ENCODE measurements at regions not wholly inside any gene's neighbourhood (a gene's known extent, or its start where the extent isn't known, plus 50 kb on each side); places are given as distances from the start of the nearest gene placed in this dataset.

GRCh38 chr5:86951761-86952160, 315.9 kb upstream of the RASA1 start:
- Mint-ChIP-seq H3K9me3 (no peaks in the 10 kb centered on the region), H3K4me1 (no peaks in the 10 kb centered on the region), H3K27me3 (peaks cover 8% of the 10 kb centered on the region), H3K27ac (no peak overlapping the region), H3K36me3 (ENCODE audit: low read depth) (no peaks in the 10 kb centered on the region), H3K4me3 (no peak overlapping the region)
- DNase-seq = no peak
- no peak for ATAC-seq

DNA sequence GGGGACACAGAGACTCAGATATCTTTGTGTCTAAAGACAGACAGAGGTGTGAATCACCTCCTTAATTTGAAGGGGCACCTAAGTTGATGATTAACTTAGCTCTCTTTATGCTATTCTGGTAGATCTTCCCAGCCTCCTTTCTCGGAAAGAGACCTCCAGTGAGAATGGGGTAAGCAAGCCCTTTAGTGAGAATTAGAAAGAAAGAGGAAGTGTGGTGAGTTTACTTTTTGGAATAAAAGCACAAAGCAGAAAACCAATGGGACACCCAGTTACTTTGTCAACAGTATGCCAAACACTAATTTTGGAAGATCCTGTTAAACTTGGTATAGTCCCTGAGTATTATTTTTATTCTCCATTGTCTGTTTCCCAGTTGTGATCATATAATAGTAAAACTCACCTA, 302.8 kb upstream of the RASA1 start:
- Mint-ChIP-seq H3K27me3 (peaks cover 3% of the 10 kb centered on the region), H3K27ac (no peak overlapping the region), H3K4me3 (no peak overlapping the region), H3K9me3 (no peaks in the 10 kb centered on the region), H3K4me1 (peaks cover 3% of the 10 kb centered on the region), H3K36me3 (ENCODE audit: low read depth) (no peaks in the 10 kb centered on the region)
- ATAC-seq (no peak), DNase-seq (no peak)

DNA sequence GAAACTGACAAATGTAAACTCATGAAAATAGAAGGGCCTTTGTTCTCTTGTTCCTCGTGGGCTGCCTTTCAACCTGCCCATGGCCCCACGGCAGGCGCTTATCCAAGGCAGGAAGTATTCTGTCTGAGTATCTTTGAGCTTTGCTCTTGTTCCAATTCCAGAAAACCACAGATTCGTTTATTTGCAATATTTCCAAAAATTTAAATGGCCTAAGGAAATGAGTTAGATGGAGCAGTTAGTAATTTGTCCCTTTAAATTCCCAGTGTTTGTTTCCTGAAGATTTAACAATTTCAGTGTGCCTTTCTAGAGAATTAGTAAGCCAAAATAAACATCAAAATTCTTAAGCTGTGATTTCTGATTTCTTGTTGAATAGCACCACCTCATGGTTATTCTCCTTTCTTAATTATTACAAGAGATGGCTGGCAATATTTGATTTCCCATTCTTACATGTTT, 299.4 kb upstream of the RASA1 start:
- Mint-ChIP-seq H3K27ac (no peak overlapping the region), H3K4me3 (no peak overlapping the region), H3K9me3 (no peaks in the 10 kb centered on the region), H3K27me3 (peaks cover 3% of the 10 kb centered on the region), H3K36me3 (ENCODE audit: low read depth) (no peaks in the 10 kb centered on the region), H3K4me1 (peaks cover 3% of the 10 kb centered on the region)
- DNase-seq (no peak), ATAC-seq (no peak)

DNA sequence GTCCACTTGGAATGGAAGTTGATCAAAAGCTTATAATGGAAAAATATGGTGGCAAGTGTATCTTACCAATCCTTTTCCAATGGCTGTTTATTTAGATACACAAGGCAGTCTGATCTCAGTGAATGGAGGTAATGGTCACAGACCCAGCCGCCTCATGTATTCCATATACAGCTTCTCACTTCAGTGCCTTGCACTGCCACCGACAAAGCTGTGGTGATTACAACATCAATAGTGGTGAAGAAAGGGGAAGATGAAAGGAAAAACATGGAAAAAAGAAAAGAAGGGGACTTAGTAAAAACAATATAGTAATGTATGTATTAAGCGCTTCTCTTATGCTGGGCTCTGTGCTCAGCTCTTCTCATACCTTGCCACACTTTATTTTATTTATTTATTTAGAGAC, 297.3 kb upstream of the RASA1 start:
- peaks cover 5% of the 10 kb centered on the region for H3K27me3 Mint-ChIP-seq
- no peaks in the 10 kb centered on the region for H3K36me3 Mint-ChIP-seq (ENCODE audit: low read depth)
- ATAC-seq (no peak), DNase-seq (no peak)
- H3K4me3 Mint-ChIP-seq = no peak overlapping the region
- no peak overlapping the region for H3K27ac Mint-ChIP-seq
- no peaks in the 10 kb centered on the region for H3K9me3 Mint-ChIP-seq
- H3K4me1 Mint-ChIP-seq = peaks cover 3% of the 10 kb centered on the region

GRCh38 chr5:86971034-86971571, 296.6 kb upstream of the RASA1 start:
- DNase-seq (no peak), ATAC-seq (no peak)
- no peaks in the 10 kb centered on the region for H3K36me3 Mint-ChIP-seq (ENCODE audit: low read depth)
- peaks cover 3% of the 10 kb centered on the region for H3K4me1 Mint-ChIP-seq
- no peak overlapping the region for H3K4me3 Mint-ChIP-seq
- H3K27me3 Mint-ChIP-seq = peaks cover 9% of the 10 kb centered on the region
- H3K27ac Mint-ChIP-seq = no peak overlapping the region
- H3K9me3 Mint-ChIP-seq = no peaks in the 10 kb centered on the region

GRCh38 chr5:86974955-86975354, 292.7 kb upstream of the RASA1 start:
- ATAC-seq = no peak
- H3K9me3 Mint-ChIP-seq = no peaks in the 10 kb centered on the region
- H3K4me1 Mint-ChIP-seq = peaks cover 3% of the 10 kb centered on the region
- H3K4me3 Mint-ChIP-seq = no peak overlapping the region
- H3K27me3 Mint-ChIP-seq = peaks cover 11% of the 10 kb centered on the region
- H3K36me3 Mint-ChIP-seq (ENCODE audit: low read depth) = no peaks in the 10 kb centered on the region
- H3K27ac Mint-ChIP-seq = no peak overlapping the region
- no peak for DNase-seq

DNA sequence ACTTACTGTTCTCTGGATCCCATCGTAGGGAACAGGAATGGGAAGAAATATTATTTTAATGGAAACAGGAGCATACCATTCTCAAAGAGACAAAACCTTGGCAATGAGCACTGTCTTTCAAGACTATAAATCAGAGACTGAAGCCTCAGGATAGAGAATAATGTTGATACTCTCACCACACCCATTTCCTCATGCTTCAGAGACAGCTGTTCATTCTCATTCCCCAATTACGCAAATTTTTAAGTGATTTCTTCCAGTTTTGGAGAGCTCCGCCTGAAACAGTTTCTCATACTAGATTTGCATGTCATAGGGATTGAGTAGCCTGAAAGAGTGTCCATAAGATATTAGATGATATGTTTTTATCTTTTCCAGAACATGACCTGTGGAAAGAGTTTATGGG, 290.5 kb upstream of the RASA1 start:
- Mint-ChIP-seq H3K27me3 (peaks cover 7% of the 10 kb centered on the region), H3K9me3 (no peaks in the 10 kb centered on the region), H3K4me3 (no peak overlapping the region), H3K36me3 (ENCODE audit: low read depth) (no peaks in the 10 kb centered on the region), H3K27ac (no peak overlapping the region), H3K4me1 (peaks cover 3% of the 10 kb centered on the region)
- ATAC-seq = no peak
- DNase-seq = no peak

DNA sequence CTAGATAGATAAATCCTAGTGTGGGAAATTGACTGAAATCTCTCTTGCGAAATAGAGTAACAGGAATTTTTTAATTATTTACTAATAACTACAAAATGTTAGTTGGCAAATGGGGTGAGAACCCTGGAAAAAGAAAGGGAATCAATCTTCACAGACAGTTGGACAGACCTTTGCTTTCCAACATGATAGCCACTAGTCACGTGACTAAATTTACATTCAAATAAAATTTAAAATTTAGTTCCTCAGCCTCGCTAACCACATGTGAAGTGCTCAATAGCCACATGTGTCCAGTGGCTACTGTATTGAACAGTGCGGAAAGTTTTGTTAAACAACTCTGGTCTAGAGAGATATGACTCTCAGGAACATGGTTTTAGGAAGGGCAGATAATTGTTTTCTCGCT, 289.9 kb upstream of the RASA1 start:
- ATAC-seq (no peak), DNase-seq (no peak)
- Mint-ChIP-seq H3K27ac (no peak overlapping the region), H3K27me3 (peaks cover 7% of the 10 kb centered on the region), H3K9me3 (no peaks in the 10 kb centered on the region), H3K36me3 (ENCODE audit: low read depth) (no peaks in the 10 kb centered on the region), H3K4me1 (peaks cover 3% of the 10 kb centered on the region), H3K4me3 (no peak overlapping the region)

- peaks cover 3% of the 10 kb centered on the region for H3K4me1 Mint-ChIP-seq
These were observed 287.8 kb upstream of the RASA1 start for GRCh38 chr5:86979811-86980411.

DNA sequence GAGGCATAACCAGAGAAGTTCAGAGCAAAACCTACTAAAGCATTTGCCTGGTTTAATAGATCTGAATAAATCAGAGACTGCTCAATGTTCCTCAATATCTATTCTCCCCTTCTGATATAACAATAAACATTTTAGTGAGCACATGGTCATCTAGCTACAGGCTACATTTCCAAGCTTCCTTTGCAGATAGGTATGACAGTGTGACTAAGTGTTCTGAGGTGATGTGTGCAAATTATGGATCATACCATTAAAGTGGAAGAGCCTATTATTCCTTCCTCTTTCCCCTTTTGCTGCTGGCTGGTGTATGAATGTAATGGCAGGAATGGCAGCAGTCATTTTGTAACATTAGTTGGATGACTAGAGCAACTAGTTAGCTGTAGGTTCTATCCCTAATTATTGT, 285.8 kb upstream of the RASA1 start:
- no peak overlapping the region for H3K27ac Mint-ChIP-seq
- DNase-seq (no peak), ATAC-seq (no peak)
- H3K36me3 Mint-ChIP-seq (ENCODE audit: low read depth) = no peaks in the 10 kb centered on the region
- H3K4me1 Mint-ChIP-seq = peaks cover 3% of the 10 kb centered on the region
- peaks cover 2% of the 10 kb centered on the region for H3K27me3 Mint-ChIP-seq
- H3K4me3 Mint-ChIP-seq = no peak overlapping the region
- no peaks in the 10 kb centered on the region for H3K9me3 Mint-ChIP-seq

More at GRCh38 chr5:86979811-86980411, 287.8 kb upstream of the RASA1 start:
- Mint-ChIP-seq H3K4me3 (no peak overlapping the region), H3K27ac (no peak overlapping the region), H3K27me3 (peaks cover 5% of the 10 kb centered on the region), H3K36me3 (ENCODE audit: low read depth) (no peaks in the 10 kb centered on the region), H3K9me3 (no peaks in the 10 kb centered on the region)
- ATAC-seq (no peak), DNase-seq (no peak)

GRCh38 chr5:86983208-86983607, 284.5 kb upstream of the RASA1 start:
- no peak overlapping the region for H3K4me3 Mint-ChIP-seq
- no peak for ATAC-seq
- H3K9me3 Mint-ChIP-seq = no peaks in the 10 kb centered on the region
- no peak overlapping the region for H3K27ac Mint-ChIP-seq
- H3K36me3 Mint-ChIP-seq (ENCODE audit: low read depth) = no peaks in the 10 kb centered on the region
- peaks cover 2% of the 10 kb centered on the region for H3K27me3 Mint-ChIP-seq
- DNase-seq = no peak
- peaks cover 3% of the 10 kb centered on the region for H3K4me1 Mint-ChIP-seq

DNA sequence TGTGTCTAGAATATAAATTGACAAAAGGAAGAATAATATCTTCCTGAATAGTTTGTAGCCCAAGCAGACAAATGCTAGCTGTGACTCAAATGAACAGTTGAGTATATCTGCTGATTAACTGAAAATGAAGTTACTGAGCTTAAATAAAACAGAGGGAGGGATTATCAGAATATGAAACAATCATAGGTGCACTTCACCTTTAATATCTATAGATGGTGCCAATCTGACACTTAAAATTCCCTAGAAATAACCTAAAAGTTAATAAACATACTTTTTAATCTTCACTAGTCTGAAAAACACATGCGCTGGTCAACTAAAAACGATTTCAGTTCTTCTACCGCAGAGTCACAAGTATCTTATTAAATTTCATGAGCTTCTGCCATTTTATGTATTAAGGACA, 280.8 kb upstream of the RASA1 start:
- Mint-ChIP-seq H3K9me3 (no peaks in the 10 kb centered on the region), H3K4me1 (no peaks in the 10 kb centered on the region), H3K4me3 (no peak overlapping the region), H3K27me3 (no peaks in the 10 kb centered on the region), H3K27ac (no peak overlapping the region), H3K36me3 (ENCODE audit: low read depth) (no peaks in the 10 kb centered on the region)
- no peak for DNase-seq
- no peak for ATAC-seq

DNA sequence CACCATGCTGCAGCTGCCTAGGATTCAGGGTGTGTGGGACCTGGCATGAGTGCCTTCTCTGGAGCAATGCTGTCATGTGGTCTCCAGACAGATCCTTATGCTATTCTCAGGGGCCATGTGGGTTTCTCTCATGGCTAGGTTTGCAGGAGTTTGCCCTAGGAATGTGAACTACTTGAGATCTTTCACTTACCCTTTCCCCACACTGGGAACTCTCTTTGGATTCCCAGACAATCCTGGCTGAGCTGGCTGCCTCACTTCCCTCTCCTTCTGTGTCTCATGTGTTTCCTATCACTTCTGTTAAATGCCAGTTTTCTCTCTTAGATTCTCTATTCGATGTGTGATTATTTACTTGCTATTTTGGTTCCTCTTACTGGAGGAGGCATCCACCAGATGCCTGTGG, 270.2 kb upstream of the RASA1 start:
- Mint-ChIP-seq H3K9me3 (no peaks in the 10 kb centered on the region), H3K27me3 (no peaks in the 10 kb centered on the region)
- no peak for ATAC-seq

DNA sequence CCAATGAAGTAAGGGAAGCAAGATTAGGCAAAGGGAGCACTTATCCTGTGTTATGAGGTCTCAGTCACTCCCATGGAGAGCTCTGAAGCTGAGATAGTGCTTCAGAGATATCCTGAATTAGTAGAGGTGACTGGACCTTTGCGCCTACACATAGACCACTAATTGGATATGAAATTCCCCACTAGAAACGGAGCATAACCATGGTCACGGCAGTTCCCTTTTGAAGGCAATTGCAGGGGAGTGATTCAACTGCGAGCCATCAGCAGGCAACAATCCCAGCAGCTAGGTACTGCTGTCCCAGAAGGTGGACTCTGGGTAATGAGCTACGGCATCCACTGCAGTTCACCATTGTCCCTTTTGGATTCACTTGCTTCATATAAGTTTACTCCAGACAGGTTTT, 267.7 kb upstream of the RASA1 start:
- Mint-ChIP-seq H3K4me3 (no peak overlapping the region), H3K27me3 (no peaks in the 10 kb centered on the region)

More for the DNA sequence above, 270.2 kb upstream of the RASA1 start:
- no peak for DNase-seq
- Mint-ChIP-seq H3K4me3 (no peak overlapping the region), H3K4me1 (no peaks in the 10 kb centered on the region), H3K36me3 (ENCODE audit: low read depth) (no peaks in the 10 kb centered on the region), H3K27ac (no peak overlapping the region)

GRCh38 chr5:87002485-87002884, 265.2 kb upstream of the RASA1 start:
- Mint-ChIP-seq H3K9me3 (no peaks in the 10 kb centered on the region), H3K36me3 (ENCODE audit: low read depth) (no peaks in the 10 kb centered on the region), H3K4me3 (no peak overlapping the region), H3K27me3 (no peaks in the 10 kb centered on the region), H3K27ac (no peak overlapping the region), H3K4me1 (no peaks in the 10 kb centered on the region)
- ATAC-seq (no peak), DNase-seq (no peak)

More for the DNA sequence above, 267.7 kb upstream of the RASA1 start:
- no peak for DNase-seq
- no peak for ATAC-seq
- H3K27ac Mint-ChIP-seq = no peak overlapping the region
- H3K4me1 Mint-ChIP-seq = no peaks in the 10 kb centered on the region
- H3K36me3 Mint-ChIP-seq (ENCODE audit: low read depth) = no peaks in the 10 kb centered on the region
- no peaks in the 10 kb centered on the region for H3K9me3 Mint-ChIP-seq

GRCh38 chr5:87004101-87004500, 263.6 kb upstream of the RASA1 start:
- Mint-ChIP-seq H3K4me3 (no peak overlapping the region), H3K27me3 (no peaks in the 10 kb centered on the region), H3K27ac (no peak overlapping the region), H3K9me3 (no peaks in the 10 kb centered on the region), H3K4me1 (no peaks in the 10 kb centered on the region), H3K36me3 (ENCODE audit: low read depth) (no peaks in the 10 kb centered on the region)
- no peak for ATAC-seq
- DNase-seq = no peak
